Neuronal stem cell (in vitro differentiated cells): ENCODE measurements at regions not wholly inside any gene's neighbourhood (a gene's known extent, or its start where the extent isn't known, plus 50 kb on each side); places are given as distances from the start of the nearest gene placed in this dataset.

ENCODE experiments used
- DNase-seq: peaks from one replicate; pipeline ENCODE4 v3.0.0-alpha.2; 2013; ENCODE audit warnings: low spot score
- H2AFZ ChIP-seq: one replicate; pipeline ENCODE4 v1.6.1; 2013; ENCODE audit warnings: mild to moderate bottlenecking, low read length, inconsistent platforms
- H2AK5ac ChIP-seq: 2 replicates; pipeline ENCODE4 v1.6.1; 2013; ENCODE audit warnings: low read depth, mild to moderate bottlenecking, inconsistent platforms, low read length, moderate library complexity, mixed read lengths
- H2BK120ac ChIP-seq: 2 replicates; pipeline ENCODE4 v1.6.1; 2013; ENCODE audit warnings: low read depth, mild to moderate bottlenecking, inconsistent platforms, low read length, moderate library complexity, mixed read lengths
- H2BK12ac ChIP-seq: one replicate; pipeline ENCODE4 v1.6.1; 2013; ENCODE audit warnings: low read length, inconsistent platforms
- H2BK15ac ChIP-seq: 2 replicates; pipeline ENCODE4 v1.6.1; 2013; ENCODE audit warnings: mild to moderate bottlenecking, low read length, inconsistent platforms, mixed read lengths
- H2BK5ac ChIP-seq: one replicate; pipeline ENCODE4 v1.6.1; 2013; ENCODE audit warnings: inconsistent platforms, mild to moderate bottlenecking, low read length, moderate library complexity
- H3K14ac ChIP-seq: one replicate; pipeline ENCODE4 v1.6.1; 2013; ENCODE audit warnings: low read length, inconsistent platforms
- H3K18ac ChIP-seq: 2 replicates; pipeline ENCODE4 v1.6.1; 2013; ENCODE audit warnings: low read length, inconsistent platforms
- H3K23ac ChIP-seq: 2 replicates; pipeline ENCODE4 v1.6.1; 2013; ENCODE audit warnings: low read depth, mild to moderate bottlenecking, mixed read lengths, low read length, inconsistent platforms; ENCODE audit not compliant: poor library complexity
- H3K27ac ChIP-seq: replicated peaks from 3 replicates; pipeline ENCODE4 v1.5.1; 2013; ENCODE audit warnings: low read length, inconsistent platforms
- H3K27me3 ChIP-seq, 3 experiments: 2 replicates each; pipeline ENCODE4 v1.6.1; 2013; ENCODE audit warnings: low read length in 3 of 3, mild to moderate bottlenecking in 2 of 3, inconsistent platforms in 1 of 3, low read depth in 1 of 3, mixed read lengths in 1 of 3, moderate library complexity in 1 of 3; ENCODE audit not compliant: control insufficient read depth in 3 of 3, insufficient read depth in 3 of 3
- H3K36me3 ChIP-seq, 2 donors: replicated peaks in 1 of 2; 2 replicates each; pipeline ENCODE4 v1.6.1; 2013; ENCODE audit warnings: low read length in 2 of 2; ENCODE audit not compliant: control insufficient read depth in 2 of 2, insufficient read depth in 2 of 2
- H3K4ac ChIP-seq: 2 replicates; pipeline ENCODE4 v1.6.1; 2013; ENCODE audit warnings: inconsistent platforms, mild to moderate bottlenecking, low read length, moderate library complexity
- H3K4me1 ChIP-seq, 2 donors: 1 replicate in 1 of 2; 2 replicates in 1 of 2; pipeline ENCODE4 v1.6.1; 2013; ENCODE audit warnings: low read length in 2 of 2, low read depth in 1 of 2; ENCODE audit not compliant: control insufficient read depth in 2 of 2, insufficient read depth in 1 of 2
- H3K4me2 ChIP-seq: one replicate; pipeline ENCODE4 v1.6.1; 2013; ENCODE audit warnings: mild to moderate bottlenecking, low read length, inconsistent platforms; ENCODE audit not compliant: insufficient read depth, poor library complexity, severe bottlenecking
- H3K4me3 ChIP-seq, 2 donors: 2 replicates each; pipeline ENCODE4 v1.5.1; 2013; ENCODE audit warnings: low read length in 2 of 2, mild to moderate bottlenecking in 2 of 2, inconsistent platforms in 1 of 2, moderate library complexity in 1 of 2
- H3K79me1 ChIP-seq: one replicate; pipeline ENCODE4 v1.6.1; 2013; ENCODE audit warnings: low read depth, mild to moderate bottlenecking, inconsistent platforms, low read length, moderate library complexity
- H3K9ac ChIP-seq: one replicate; pipeline ENCODE4 v1.6.1; 2013; ENCODE audit warnings: mild to moderate bottlenecking, low read depth, low read length, inconsistent platforms; ENCODE audit not compliant: poor library complexity
- H3K9me3 ChIP-seq, 2 donors: replicated peaks in 1 of 2; 2 replicates each; pipeline versions ENCODE3 to v1.6.1; 2013; ENCODE audit warnings: low read length in 2 of 2, mild to moderate bottlenecking in 2 of 2, inconsistent platforms in 1 of 2, low read depth in 1 of 2, mixed read lengths in 1 of 2, moderate library complexity in 1 of 2; ENCODE audit not compliant: control insufficient read depth in 2 of 2, insufficient read depth in 1 of 2
- H4K8ac ChIP-seq: one replicate; pipeline ENCODE4 v1.6.1; 2013; ENCODE audit warnings: low read depth, mild to moderate bottlenecking, inconsistent platforms, low read length, moderate library complexity
- H4K91ac ChIP-seq: one replicate; pipeline ENCODE4 v1.6.1; 2013; ENCODE audit warnings: low read length, low read depth, mild to moderate bottlenecking, inconsistent platforms; ENCODE audit not compliant: poor library complexity
- WGBS, 2 donors: extraction: QIAGEN DNeasy Blood & Tissue Kit; methylation state at CpG; one replicate each; pipeline ENCODE4 v1.1.7; 2013; ENCODE audit warnings: missing lambda C conversion rate in 2 of 2, mixed read lengths in 1 of 2; ENCODE audit not compliant: insufficient read length in 2 of 2, insufficient replicate concordance in 1 of 2; ENCODE audit errors: extremely low coverage in 2 of 2; 5-methylcytosine and 5-hydroxymethylcytosine counted together

DNA sequence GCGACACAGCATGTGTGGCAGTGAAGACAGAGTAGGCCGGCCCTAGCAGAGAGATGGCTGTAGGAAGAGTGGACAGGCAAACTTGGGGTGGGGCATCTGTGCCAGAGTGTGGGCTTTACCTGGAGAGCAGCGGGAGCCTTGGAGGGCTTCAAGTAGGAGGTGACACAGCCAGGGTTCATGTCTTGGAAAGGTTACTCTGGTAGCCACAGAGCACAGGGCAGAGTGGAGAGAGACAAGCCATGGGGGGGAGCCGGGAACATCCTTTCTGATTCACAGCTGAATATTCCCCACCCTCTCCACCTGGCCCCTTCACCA, 53.5 kb upstream of the DIO3 start:
- Histone ChIP-seq H3K4me2 (no peak overlapping the region), H2AFZ (no peak overlapping the region), H3K14ac (no peak overlapping the region), H3K9me3 (peaks cover 0 to 5% of the 10 kb centered on the region in 2 donors), H3K4me3 (no peak overlapping the region), H3K4ac (no peak overlapping the region), H3K4me1 (peaks cover 0 to 5% of the 10 kb centered on the region in 2 donors), H2BK12ac (no peak overlapping the region), H2AK5ac (peak overlapping the region; percentile 30), H2BK120ac (no peak overlapping the region), H3K36me3 (no peaks in the 10 kb centered on the region), H2BK15ac (peak overlapping the region; percentile 8), H3K79me1 (no peaks in the 10 kb centered on the region), H3K27me3 (peaks cover 0 to 8% (median 0%) of the 10 kb centered on the region in 3 experiments), H4K8ac (no peak overlapping the region), H3K27ac (no peak overlapping the region), H4K91ac (no peak overlapping the region), H3K18ac (no peak overlapping the region), H2BK5ac (no peak overlapping the region), H3K23ac (no peak overlapping the region), H3K9ac (no peak overlapping the region)
- WGBS, 2 donors: no CpG with 5 or more reads among the region's 4 CpGs
- no peak for DNase-seq

DNA sequence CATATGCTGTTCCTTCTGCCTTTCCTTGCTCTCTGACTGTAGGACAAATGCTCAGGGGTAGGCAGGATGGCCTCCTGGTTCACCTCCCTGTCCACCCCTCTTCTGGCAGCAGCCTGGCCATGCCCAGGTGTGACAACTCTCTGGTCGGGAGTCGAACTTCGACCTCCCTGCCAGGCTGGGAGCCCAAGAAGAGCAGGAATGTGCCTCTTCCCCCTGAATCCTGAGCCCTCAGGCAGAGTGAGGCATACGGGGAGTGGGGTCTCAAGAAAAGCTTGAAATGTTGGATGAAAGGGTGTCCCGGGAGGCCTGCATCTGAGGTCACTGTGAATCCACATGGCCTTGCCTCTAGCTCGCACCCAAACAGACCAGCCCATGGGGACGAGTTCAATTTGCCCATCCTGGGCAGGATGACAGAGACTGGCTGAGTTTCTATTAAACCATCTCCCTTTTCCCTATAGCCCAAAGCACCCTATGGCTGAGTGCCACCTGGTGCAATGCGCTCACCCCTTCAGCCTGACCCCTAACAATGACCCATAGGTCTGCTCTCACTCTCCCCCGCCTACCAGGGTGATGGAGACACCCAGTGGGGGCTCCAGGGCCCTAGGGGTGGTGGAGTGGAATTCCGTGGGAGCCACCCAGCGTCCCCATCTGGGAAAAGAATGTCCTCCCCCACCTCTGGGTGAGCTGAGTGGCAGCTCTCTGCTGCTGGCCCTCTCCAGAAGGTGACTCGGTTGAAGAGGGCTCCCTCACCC, 52.9 kb upstream of the DIO3 start:
- no peak overlapping the region for H3K27ac ChIP-seq

DNA sequence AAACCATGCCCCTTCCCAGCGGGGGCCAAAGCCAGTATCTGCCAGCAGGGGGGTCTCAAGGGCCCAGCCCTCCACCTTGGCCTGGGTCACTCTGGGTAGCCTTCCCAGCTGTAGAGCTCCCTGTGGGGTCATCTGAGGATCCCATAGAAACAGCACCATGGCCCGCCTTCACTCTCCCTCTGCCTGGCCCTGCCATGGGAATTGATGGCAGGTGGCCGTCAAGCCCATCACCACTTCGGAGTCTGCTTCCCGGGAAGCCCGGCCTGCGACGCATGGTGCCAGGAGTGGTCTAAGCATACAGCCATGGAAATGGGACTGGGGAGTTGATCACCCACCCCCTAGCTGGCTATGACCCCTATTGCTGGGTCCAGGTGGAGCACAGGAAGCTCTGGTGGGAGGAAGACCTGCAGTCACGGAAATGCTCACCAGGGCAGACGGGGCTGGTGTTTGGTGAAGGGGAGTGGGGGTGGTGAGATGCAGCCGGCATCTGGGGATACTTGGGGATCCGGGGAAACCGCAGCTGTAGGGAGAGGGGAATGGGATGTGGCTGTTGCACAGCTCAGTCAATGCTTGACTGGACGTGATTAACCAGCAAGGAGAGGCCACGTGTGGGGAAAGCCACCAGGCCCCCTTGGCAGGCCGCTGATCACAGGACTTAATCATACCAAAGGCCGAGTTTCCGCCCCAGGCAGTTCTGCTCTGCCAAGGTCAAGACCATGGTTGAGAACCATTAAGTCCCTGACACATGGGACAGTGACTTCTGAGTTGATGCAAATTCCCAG, 52.2 kb upstream of the DIO3 start:
- WGBS, 2 donors: no CpG with 5 or more reads among the region's 18 CpGs
- Histone ChIP-seq H3K9me3 (no peaks in the 10 kb centered on the region), H3K4me1 (peaks cover 0 to 5% of the 10 kb centered on the region in 2 donors)

More for the DNA sequence above, 52.9 kb upstream of the DIO3 start:
- no peak overlapping the region for H3K4me3 ChIP-seq
- no peak overlapping the region for H2BK120ac ChIP-seq
- H2BK5ac ChIP-seq: no peak overlapping the region
- H2AFZ ChIP-seq: no peak overlapping the region
- peaks cover 0 to 5% of the 10 kb centered on the region in 2 donors for H3K4me1 ChIP-seq
- no peaks in the 10 kb centered on the region for H3K79me1 ChIP-seq
- no peak overlapping the region for H3K4ac ChIP-seq
- no peak overlapping the region for H4K8ac ChIP-seq
- no peak overlapping the region for H3K4me2 ChIP-seq
- H3K9me3 ChIP-seq: peaks cover 0 to 5% of the 10 kb centered on the region in 2 donors
- H3K27me3 ChIP-seq: peaks cover 0 to 7% (median 0%) of the 10 kb centered on the region in 3 experiments
- no peaks in the 10 kb centered on the region for H3K36me3 ChIP-seq
- WGBS, 2 donors: no CpG with 5 or more reads among the region's 12 CpGs
- peak overlapping the region; percentile 12 for H3K18ac ChIP-seq
- H2BK12ac ChIP-seq: no peak overlapping the region
- H3K14ac ChIP-seq: no peak overlapping the region
- H4K91ac ChIP-seq: no peak overlapping the region
- no peak overlapping the region for H3K23ac ChIP-seq
- DNase-seq: no peak
- peak overlapping the region; percentile 8 for H2BK15ac ChIP-seq
- H2AK5ac ChIP-seq: peak overlapping the region; percentile 30
- H3K9ac ChIP-seq: no peak overlapping the region

GRCh38 chr14:101509730-101510371, 51.4 kb upstream of the DIO3 start:
- Histone ChIP-seq H3K36me3 (no peaks in the 10 kb centered on the region), H2BK12ac (no peak overlapping the region), H3K4me1 (peaks cover 0 to 5% of the 10 kb centered on the region in 2 donors), H3K4me2 (no peak overlapping the region), H3K23ac (no peak overlapping the region), H4K8ac (no peak overlapping the region), H2BK5ac (peak overlapping the region; percentile 32), H3K4me3 (no peak overlapping the region), H4K91ac (no peak overlapping the region), H3K27ac (no peak overlapping the region), H3K4ac (no peak overlapping the region), H3K14ac (no peak overlapping the region), H2BK120ac (no peak overlapping the region), H3K79me1 (no peaks in the 10 kb centered on the region), H2AK5ac (peak overlapping the region; percentile 35), H3K9ac (no peak overlapping the region), H3K9me3 (no peaks in the 10 kb centered on the region), H2BK15ac (peak overlapping the region; percentile 22), H3K18ac (peak overlapping the region; percentile 49), H3K27me3 (peaks cover 0 to 7% (median 0%) of the 10 kb centered on the region in 3 experiments), H2AFZ (no peak overlapping the region)
- DNase-seq: no peak
- no CpG with 5 or more reads among the region's 21 CpGs for WGBS, 2 donors

More for the DNA sequence above, 52.2 kb upstream of the DIO3 start:
- Histone ChIP-seq H3K23ac (no peak overlapping the region), H4K8ac (no peak overlapping the region), H3K4me2 (no peak overlapping the region), H3K9ac (no peak overlapping the region), H3K18ac (no peak overlapping the region), H2BK15ac (no peak overlapping the region), H2BK12ac (no peak overlapping the region), H3K27ac (no peak overlapping the region), H3K27me3 (peaks cover 0 to 7% (median 0%) of the 10 kb centered on the region in 3 experiments), H2AK5ac (no peak overlapping the region), H3K14ac (no peak overlapping the region), H3K79me1 (no peaks in the 10 kb centered on the region), H3K4me3 (no peak overlapping the region), H4K91ac (no peak overlapping the region), H2BK5ac (no peak overlapping the region), H3K36me3 (no peaks in the 10 kb centered on the region), H2AFZ (no peak overlapping the region), H2BK120ac (no peak overlapping the region), H3K4ac (no peak overlapping the region)
- DNase-seq: no peak
